ENCODE measurements at regions not wholly inside any gene's neighbourhood (a gene's known extent, or its start where the extent isn't known, plus 50 kb on each side); places are given as distances from the start of the nearest gene placed in this dataset.

GRCh38 chr1:209445576-209445975 is 137.9 kb upstream of the CAMK1G start:
- Histone ChIP-seq H3K9ac (ENCODE audit: low read depth, low read length) (no peak overlapping the region), H3K27me3 (ENCODE audit: control insufficient read depth, insufficient read depth, low read length) (no peaks in the 10 kb centered on the region), H3K9me3 (replicated peaks; ENCODE audit: low read length) (no peaks in the 10 kb centered on the region), H3K4me1 (ENCODE audit: control insufficient read depth, insufficient read depth, low read length) (no peaks in the 10 kb centered on the region), H3K36me3 (ENCODE audit: insufficient read depth, low read length) (no peaks in the 10 kb centered on the region), H3K4me3 (ENCODE audit: low read length) (no peak overlapping the region), H3K4me2 (ENCODE audit: low read length) (no peak overlapping the region)

GRCh38 chr1:209446356-209446755 is 137.2 kb upstream of the CAMK1G start:
- Histone ChIP-seq H3K4me3 (ENCODE audit: low read length) (no peak overlapping the region), H3K4me2 (ENCODE audit: low read length) (no peak overlapping the region), H3K36me3 (ENCODE audit: insufficient read depth, low read length) (no peaks in the 10 kb centered on the region), H3K27me3 (ENCODE audit: control insufficient read depth, insufficient read depth, low read length) (no peaks in the 10 kb centered on the region), H3K9me3 (replicated peaks; ENCODE audit: low read length) (no peaks in the 10 kb centered on the region), H3K9ac (ENCODE audit: low read depth, low read length) (no peak overlapping the region), H3K4me1 (ENCODE audit: control insufficient read depth, insufficient read depth, low read length) (no peaks in the 10 kb centered on the region)

- no peak overlapping the region for H3K9ac ChIP-seq (ENCODE audit: low read depth, low read length)
- H3K4me3 ChIP-seq (ENCODE audit: low read length): no peak overlapping the region
- H3K4me1 ChIP-seq (ENCODE audit: control insufficient read depth, insufficient read depth, low read length): no peaks in the 10 kb centered on the region
- peaks cover 3% of the 10 kb centered on the region for H3K27me3 ChIP-seq (ENCODE audit: control insufficient read depth, insufficient read depth, low read length)
- no peaks in the 10 kb centered on the region for H3K9me3 ChIP-seq (replicated peaks; ENCODE audit: low read length)
- no peak overlapping the region for H3K4me2 ChIP-seq (ENCODE audit: low read length)
- no peaks in the 10 kb centered on the region for H3K36me3 ChIP-seq (ENCODE audit: insufficient read depth, low read length)
These were observed 129.0 kb upstream of the CAMK1G start for GRCh38 chr1:209454340-209454994.

- H3K9me3 ChIP-seq (replicated peaks; ENCODE audit: low read length): no peaks in the 10 kb centered on the region
- no peaks in the 10 kb centered on the region for H3K4me1 ChIP-seq (ENCODE audit: control insufficient read depth, insufficient read depth, low read length)
- no peak overlapping the region for H3K4me2 ChIP-seq (ENCODE audit: low read length)
- no peak overlapping the region for H3K9ac ChIP-seq (ENCODE audit: low read depth, low read length)
- no peaks in the 10 kb centered on the region for H3K36me3 ChIP-seq (ENCODE audit: insufficient read depth, low read length)
- no peak overlapping the region for H3K4me3 ChIP-seq (ENCODE audit: low read length)
- H3K27me3 ChIP-seq (ENCODE audit: control insufficient read depth, insufficient read depth, low read length): peaks cover 3% of the 10 kb centered on the region
These were observed 128.4 kb upstream of the CAMK1G start for GRCh38 chr1:209455145-209455544.

GRCh38 chr1:209455661-209456358 is 127.7 kb upstream of the CAMK1G start:
- no peaks in the 10 kb centered on the region for H3K9me3 ChIP-seq (replicated peaks; ENCODE audit: low read length)
- no peaks in the 10 kb centered on the region for H3K4me1 ChIP-seq (ENCODE audit: control insufficient read depth, insufficient read depth, low read length)
- H3K27me3 ChIP-seq (ENCODE audit: control insufficient read depth, insufficient read depth, low read length): peaks cover 3% of the 10 kb centered on the region

GRCh38 chr1:209456878-209457277 is 126.6 kb upstream of the CAMK1G start:
- Histone ChIP-seq H3K4me2 (ENCODE audit: low read length) (no peak overlapping the region), H3K9ac (ENCODE audit: low read depth, low read length) (no peak overlapping the region), H3K4me1 (ENCODE audit: control insufficient read depth, insufficient read depth, low read length) (no peaks in the 10 kb centered on the region), H3K4me3 (ENCODE audit: low read length) (no peak overlapping the region), H3K9me3 (replicated peaks; ENCODE audit: low read length) (peaks cover 6% of the 10 kb centered on the region), H3K27me3 (ENCODE audit: control insufficient read depth, insufficient read depth, low read length) (peaks cover 3% of the 10 kb centered on the region), H3K36me3 (ENCODE audit: insufficient read depth, low read length) (no peaks in the 10 kb centered on the region)

More at GRCh38 chr1:209455661-209456358, 127.7 kb upstream of the CAMK1G start:
- Histone ChIP-seq H3K36me3 (ENCODE audit: insufficient read depth, low read length) (no peaks in the 10 kb centered on the region), H3K4me3 (ENCODE audit: low read length) (no peak overlapping the region), H3K4me2 (ENCODE audit: low read length) (no peak overlapping the region), H3K9ac (ENCODE audit: low read depth, low read length) (no peak overlapping the region)

- H3K4me2 ChIP-seq (ENCODE audit: low read length): no peak overlapping the region
- H3K36me3 ChIP-seq (ENCODE audit: insufficient read depth, low read length): no peaks in the 10 kb centered on the region
- H3K27me3 ChIP-seq (ENCODE audit: control insufficient read depth, insufficient read depth, low read length): peaks cover 3% of the 10 kb centered on the region
- H3K4me3 ChIP-seq (ENCODE audit: low read length): no peak overlapping the region
- H3K9me3 ChIP-seq (replicated peaks; ENCODE audit: low read length): peaks cover 6% of the 10 kb centered on the region
- no peaks in the 10 kb centered on the region for H3K4me1 ChIP-seq (ENCODE audit: control insufficient read depth, insufficient read depth, low read length)
- no peak overlapping the region for H3K9ac ChIP-seq (ENCODE audit: low read depth, low read length)
These were observed 126.0 kb upstream of the CAMK1G start for GRCh38 chr1:209457401-209458125.

GRCh38 chr1:209458921-209459320 is 124.6 kb upstream of the CAMK1G start:
- Histone ChIP-seq H3K4me3 (ENCODE audit: low read length) (no peak overlapping the region), H3K4me1 (ENCODE audit: control insufficient read depth, insufficient read depth, low read length) (no peaks in the 10 kb centered on the region), H3K36me3 (ENCODE audit: insufficient read depth, low read length) (no peaks in the 10 kb centered on the region), H3K9ac (ENCODE audit: low read depth, low read length) (no peak overlapping the region), H3K4me2 (ENCODE audit: low read length) (no peak overlapping the region), H3K9me3 (replicated peaks; ENCODE audit: low read length) (peaks cover 6% of the 10 kb centered on the region), H3K27me3 (ENCODE audit: control insufficient read depth, insufficient read depth, low read length) (peaks cover 3% of the 10 kb centered on the region)

GRCh38 chr1:209461168-209461567 is 122.3 kb upstream of the CAMK1G start:
- Histone ChIP-seq H3K4me1 (ENCODE audit: control insufficient read depth, insufficient read depth, low read length) (no peaks in the 10 kb centered on the region), H3K36me3 (ENCODE audit: insufficient read depth, low read length) (no peaks in the 10 kb centered on the region), H3K4me2 (ENCODE audit: low read length) (no peak overlapping the region), H3K9ac (ENCODE audit: low read depth, low read length) (no peak overlapping the region), H3K27me3 (ENCODE audit: control insufficient read depth, insufficient read depth, low read length) (peaks cover 3% of the 10 kb centered on the region), H3K4me3 (ENCODE audit: low read length) (no peak overlapping the region), H3K9me3 (replicated peaks; ENCODE audit: low read length) (peaks cover 6% of the 10 kb centered on the region)

GRCh38 chr1:209462433-209462832 is 121.1 kb upstream of the CAMK1G start:
- Histone ChIP-seq H3K4me1 (ENCODE audit: control insufficient read depth, insufficient read depth, low read length) (no peaks in the 10 kb centered on the region), H3K36me3 (ENCODE audit: insufficient read depth, low read length) (no peaks in the 10 kb centered on the region), H3K27me3 (ENCODE audit: control insufficient read depth, insufficient read depth, low read length) (no peaks in the 10 kb centered on the region), H3K4me2 (ENCODE audit: low read length) (no peak overlapping the region), H3K9ac (ENCODE audit: low read depth, low read length) (no peak overlapping the region), H3K4me3 (ENCODE audit: low read length) (no peak overlapping the region), H3K9me3 (replicated peaks; ENCODE audit: low read length) (peaks cover 6% of the 10 kb centered on the region)

- no peaks in the 10 kb centered on the region for H3K4me1 ChIP-seq (ENCODE audit: control insufficient read depth, insufficient read depth, low read length)
- no peaks in the 10 kb centered on the region for H3K27me3 ChIP-seq (ENCODE audit: control insufficient read depth, insufficient read depth, low read length)
- H3K36me3 ChIP-seq (ENCODE audit: insufficient read depth, low read length): no peaks in the 10 kb centered on the region
- no peak overlapping the region for H3K4me3 ChIP-seq (ENCODE audit: low read length)
- no peak overlapping the region for H3K4me2 ChIP-seq (ENCODE audit: low read length)
- H3K9me3 ChIP-seq (replicated peaks; ENCODE audit: low read length): peaks cover 6% of the 10 kb centered on the region
- H3K9ac ChIP-seq (ENCODE audit: low read depth, low read length): no peak overlapping the region
These were observed 120.1 kb upstream of the CAMK1G start for GRCh38 chr1:209463441-209463840.
